Heart left ventricle (tissue), 13 donors: ENCODE measurements at regions not wholly inside any gene's neighbourhood (a gene's known extent, or its start where the extent isn't known, plus 50 kb on each side); places are given as distances from the start of the nearest gene placed in this dataset.
A peak's percentile ranks its signal among the peaks of the same experiment; 100 is the strongest.

Source experiments
- CTCF ChIP-seq, 12 donors: fragments of 200-600 bp; sonication (generic) in 4 of 12; IDR thresholded peaks; one replicate each; pipeline versions ENCODE4 v1.5.0 to v1.8.0; 2018 to 2022; ENCODE audit warnings: antibody characterized with exemption in 12 of 12, mild to moderate bottlenecking in 5 of 12
- POLR2A ChIP-seq, 2 donors: fragments of 450-650 bp; IDR thresholded peaks; one replicate each; pipeline ENCODE4 v1.6.1; 2017; ENCODE audit warnings: antibody characterized with exemption in 2 of 2, mild to moderate bottlenecking in 2 of 2, moderate library complexity in 2 of 2
- donor health status: ischemic (EF 13 %, LVEDD 7.1; RV severe dilation, severe dysfunction).
- donor health status: DM: no; HTN: yes; CAD: no.
- donor health status: DM: no; HTN: no; CAD: no.
- donor health status: ischemic (EF 25% LVEDD 6.9; RV normal size, moderate dysfunction).
- donor health status: ischemic (EF 25% LVEDD 5.7; RV mildly dilated, moderate dysfunction).
- donor health status: ischemic (EF 35%, LVEDD 5.7; RV mildly dilated, moderate dysfunction).
- donor health status: nonischemic (EF 11% LVEDD 7.7; RV severe dilation, severe dysfunction).
- donor health status: DM: yes; HTN: yes; CAD: no.
- donor health status: PGD.
- donor health status: ischemic (EF 29% LVEDD 5.4; RV normal size, mild dysfunction).
- donor health status: nonischemic (EF 23%, LVEDD 6.1; RV moderate dilation, normal function).

- TF ChIP-seq CTCF (IDR thresholded peaks at IDR 0.05) = peak in 1 of 12 donors; percentile 18
- TF ChIP-seq POLR2A (IDR thresholded peaks at IDR 0.05) = no peak
Observed at GRCh38 chr1:234963904-234964702, 164.5 kb downstream of the TOMM20 start.
